NCI-H526 treated with DMSO at 0.1 percent for 48 hours (cell line): ENCODE measurements at regions not wholly inside any gene's neighbourhood (a gene's known extent, or its start where the extent isn't known, plus 50 kb on each side); places are given as distances from the start of the nearest gene placed in this dataset.

ENCODE experiments used
- DNase-seq: peaks from one replicate; lab custom pipeline; 2025; lab: John Stamatoyannopoulos, UW

DNA sequence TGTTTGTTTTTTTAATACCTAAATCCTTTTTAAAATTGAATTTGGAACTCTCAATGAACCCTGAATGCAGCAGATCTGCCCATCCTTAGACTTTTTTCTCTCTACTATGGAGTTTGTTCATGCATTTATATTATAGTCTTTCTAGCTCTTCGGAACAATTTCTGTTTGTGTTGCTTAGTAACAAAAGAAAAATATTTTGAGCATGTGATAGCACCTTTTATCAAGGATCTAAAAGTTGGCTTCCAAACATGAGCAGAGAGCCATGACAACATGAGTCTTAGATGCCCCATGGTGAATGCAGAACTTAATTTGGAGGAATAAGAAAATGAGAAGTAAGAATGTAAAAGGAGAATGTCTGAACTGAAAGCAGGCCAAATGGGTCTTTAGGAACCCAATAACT, 133.7 kb downstream of the EDN1 start:
- no peak for DNase-seq

DNA sequence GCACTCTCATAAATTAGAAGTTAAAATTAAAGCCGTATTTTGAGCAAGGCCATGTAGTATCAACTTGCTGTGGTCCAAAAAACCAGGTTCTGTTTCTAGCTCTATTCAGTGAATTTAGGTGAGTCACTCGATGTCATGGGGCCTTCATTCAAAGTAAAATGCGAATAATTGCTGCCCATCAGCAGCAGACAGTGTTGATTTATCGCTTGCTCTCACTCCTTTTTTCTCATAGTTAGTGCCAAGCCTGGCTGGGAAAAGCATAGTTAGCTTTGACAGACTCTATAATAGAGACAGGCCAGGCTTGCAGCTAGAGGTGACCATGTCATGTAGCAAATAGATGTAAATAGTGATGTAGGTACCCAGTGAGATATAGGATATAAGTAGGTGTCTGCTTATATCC, 136.0 kb downstream of the EDN1 start:
- no peak for DNase-seq

DNA sequence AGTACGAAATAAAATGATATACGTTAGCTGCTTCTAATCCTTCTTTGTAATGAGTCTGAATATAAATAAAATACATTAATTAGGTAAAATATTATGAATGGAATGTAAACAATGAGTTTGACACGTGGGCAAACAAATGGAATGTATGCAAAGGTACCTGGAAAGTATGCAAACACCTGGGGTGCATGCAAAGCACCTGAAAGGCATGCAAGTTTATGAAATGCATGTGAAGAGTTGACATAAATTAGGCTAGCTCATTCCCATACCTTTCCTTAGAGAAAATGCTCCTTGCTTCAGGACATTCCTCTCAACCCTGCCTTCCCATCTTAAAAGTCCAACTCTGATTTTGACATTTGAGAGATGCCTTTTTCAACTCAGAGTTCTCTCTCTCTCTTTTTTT, 140.9 kb downstream of the EDN1 start:
- DNase-seq, result peak; percentile 72

DNA sequence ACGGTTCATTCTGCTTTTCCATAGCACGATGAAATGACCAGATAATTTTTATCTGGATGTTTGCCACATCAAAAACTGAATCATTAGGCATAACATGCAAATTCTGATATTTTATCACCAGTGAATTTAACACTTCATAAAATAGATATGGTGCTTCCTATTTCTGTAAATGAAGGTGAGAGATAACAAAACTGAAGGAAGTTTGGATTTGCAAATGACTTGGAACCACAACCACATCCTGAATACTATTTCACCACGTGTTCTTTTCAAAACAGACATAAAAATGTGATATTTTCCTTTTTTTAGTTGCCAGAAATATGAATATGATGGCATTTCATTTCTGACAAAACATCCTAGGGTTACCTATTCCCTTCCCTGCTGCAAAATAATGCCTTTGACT, 146.1 kb downstream of the EDN1 start:
- DNase-seq, result peak; percentile 32

DNA sequence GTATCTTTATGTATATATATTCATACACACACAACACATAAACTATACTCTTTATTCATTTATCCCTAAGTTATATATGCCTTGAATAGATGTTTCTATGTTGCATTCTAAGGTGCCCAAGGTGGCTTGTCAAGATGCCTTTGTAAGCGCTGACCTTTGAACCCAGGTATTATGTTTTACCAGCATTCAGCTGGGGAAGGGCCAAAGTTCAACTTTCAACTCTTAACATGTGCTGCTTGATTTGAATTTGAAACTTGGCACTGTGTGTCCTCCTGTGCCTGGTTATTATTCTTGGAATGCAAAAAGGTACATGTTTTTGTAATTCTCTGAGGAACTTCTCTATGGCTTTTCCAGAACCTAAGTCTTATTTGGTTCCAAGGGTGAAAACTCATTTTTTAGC, 146.5 kb downstream of the EDN1 start:
- peak; percentile 49 for DNase-seq

DNA sequence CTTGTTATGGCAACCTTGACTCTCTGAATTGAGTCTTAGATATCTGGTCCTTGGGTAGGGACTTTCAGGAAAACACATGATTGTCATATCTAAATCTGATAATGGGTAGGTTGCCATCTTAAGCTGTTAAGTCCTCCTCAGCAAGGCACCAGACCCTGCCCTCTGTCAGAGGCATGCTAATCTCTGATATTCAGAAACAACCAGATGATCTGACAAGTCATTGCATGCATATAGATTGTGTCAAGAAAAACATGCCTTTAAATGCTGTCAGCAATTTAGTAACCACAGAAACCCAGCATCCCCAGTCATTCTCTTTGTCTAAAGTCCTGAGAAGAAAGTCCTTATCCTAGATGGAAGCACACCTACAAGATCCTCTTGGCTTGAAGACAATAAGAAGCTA, 149.1 kb downstream of the EDN1 start:
- no peak for DNase-seq

DNA sequence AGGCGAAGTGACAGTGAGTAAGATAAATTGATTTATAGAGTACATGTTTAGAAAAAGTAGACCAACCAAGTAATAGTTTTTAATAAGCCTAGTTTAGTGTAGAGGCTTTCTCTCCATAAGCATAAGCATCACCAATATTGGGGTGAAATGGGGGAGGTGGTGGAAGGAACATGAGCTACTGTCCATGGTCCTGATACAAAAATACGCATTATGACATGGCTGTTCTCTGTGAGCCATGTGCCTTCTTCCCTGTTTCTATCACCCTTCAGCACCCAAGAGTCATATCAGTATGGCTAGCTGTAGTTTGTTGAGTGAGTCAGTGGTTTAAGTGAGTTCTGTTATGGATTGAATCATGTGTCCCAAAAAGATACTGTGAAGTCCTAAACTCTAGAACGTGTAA, 150.8 kb downstream of the EDN1 start:
- DNase-seq, result no peak

DNA sequence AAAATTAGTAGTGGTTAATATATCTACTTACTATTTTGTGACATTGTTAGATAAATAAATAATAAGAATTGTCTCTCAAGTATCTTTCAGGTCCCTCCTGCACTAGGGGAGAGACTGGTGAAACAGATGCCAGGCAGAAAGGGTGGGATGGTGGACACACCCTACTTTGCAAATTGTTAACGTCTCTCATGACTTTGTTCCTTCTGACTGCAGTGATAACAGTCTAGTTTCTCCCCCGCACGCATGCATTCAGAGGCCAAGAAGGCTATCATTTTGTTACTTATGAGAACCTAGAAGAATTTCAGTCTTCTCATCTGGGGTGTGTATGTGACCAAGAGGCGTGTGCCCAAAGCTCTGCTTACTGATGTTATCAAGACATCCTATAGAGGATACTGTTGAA, 152.3 kb downstream of the EDN1 start:
- DNase-seq, result no peak

DNA sequence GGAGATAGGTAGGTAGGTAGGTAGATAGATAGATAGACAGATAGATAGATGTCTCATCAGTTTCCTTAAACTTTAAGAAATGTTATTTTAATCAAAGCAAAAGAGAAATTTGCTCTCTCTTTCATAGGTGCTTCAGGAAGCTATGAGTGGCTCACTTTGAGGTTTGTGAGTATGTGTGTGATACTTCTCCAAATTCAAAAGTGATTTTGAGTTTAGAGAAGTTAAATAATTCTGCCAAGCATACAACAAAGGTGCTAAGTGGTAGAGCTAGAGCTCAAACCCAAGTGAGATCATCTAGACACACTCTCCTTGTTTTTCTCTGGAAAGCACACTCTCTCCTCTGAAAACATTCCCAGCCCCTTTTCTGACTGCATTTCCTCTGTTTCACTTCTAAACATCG, 156.2 kb downstream of the EDN1 start:
- no peak for DNase-seq

DNA sequence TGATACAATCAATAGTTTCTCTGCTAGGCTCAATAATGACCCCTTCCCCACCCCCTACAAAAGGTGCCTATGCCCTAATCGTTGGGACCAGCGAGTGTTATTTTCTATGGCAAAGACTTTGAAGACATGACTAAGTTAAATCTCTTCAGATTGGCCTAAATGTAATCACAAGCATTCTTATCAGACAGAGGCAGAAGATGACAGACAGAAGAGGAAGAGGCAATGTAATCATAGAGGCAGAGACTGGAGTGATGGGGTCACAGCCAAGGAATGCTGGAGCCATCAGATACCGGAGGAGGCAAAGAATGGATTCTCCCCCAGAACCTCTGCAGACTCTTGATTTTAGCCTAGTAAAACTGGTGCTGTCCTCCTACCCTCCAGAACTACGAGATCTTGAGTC, 159.3 kb downstream of the EDN1 start:
- no peak for DNase-seq

DNA sequence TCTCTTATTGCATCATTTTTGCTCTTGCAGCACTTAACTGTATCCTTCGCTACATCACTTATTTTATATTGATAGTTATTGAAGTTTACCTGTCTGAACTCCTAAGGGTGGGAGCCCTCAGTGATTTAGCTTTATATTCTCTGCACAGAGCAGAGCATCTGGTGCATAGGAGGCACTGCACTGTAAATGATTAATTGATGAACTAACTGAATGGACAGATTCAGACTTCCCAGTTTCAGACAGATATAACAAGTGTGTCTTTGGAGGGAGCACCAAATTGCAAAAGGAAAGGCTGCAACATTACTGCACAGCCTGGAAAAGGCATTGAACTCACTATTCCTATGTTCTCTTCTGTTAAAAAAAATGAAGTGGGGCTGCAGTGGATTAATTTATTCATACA, 160.3 kb downstream of the EDN1 start:
- no peak for DNase-seq

DNA sequence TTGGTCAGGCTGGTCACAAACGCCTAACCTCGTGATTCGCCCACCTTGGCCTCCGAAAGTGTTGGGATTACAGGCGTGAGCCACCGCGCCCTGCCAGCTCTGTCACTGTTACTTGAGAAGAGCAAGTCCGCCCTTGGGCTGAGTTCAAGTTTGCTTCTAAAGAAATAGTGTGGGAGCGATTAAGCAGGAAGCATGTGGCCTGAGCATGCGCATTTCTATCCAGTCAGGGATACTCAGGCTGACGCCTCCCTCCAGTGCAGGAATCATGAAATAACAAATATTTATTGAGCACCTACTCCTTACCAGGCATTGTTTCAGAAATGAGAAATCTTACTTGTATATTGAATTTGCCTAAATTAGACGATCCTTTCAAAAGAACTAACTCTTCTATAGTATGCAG, 166.2 kb downstream of the EDN1 start:
- DNase-seq, result no peak

DNA sequence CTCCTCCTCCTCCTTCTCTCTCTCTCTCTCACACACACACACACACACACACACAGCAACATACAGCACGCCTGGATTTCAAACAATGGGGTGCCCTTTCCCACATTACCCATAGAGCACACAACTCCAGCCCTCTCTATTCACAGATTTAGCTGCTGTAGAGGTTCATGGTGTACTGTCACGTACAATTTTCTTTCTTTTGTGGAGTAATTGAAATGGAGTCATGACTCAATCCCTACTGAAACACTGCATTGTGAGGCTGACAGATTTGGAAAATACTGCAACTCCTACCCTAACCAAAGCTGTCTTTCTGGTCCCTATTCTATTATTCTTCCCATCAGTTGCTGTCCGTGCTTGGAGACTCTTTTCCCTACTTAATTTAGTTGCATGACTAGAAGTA, 166.9 kb downstream of the EDN1 start:
- DNase-seq, result no peak

DNA sequence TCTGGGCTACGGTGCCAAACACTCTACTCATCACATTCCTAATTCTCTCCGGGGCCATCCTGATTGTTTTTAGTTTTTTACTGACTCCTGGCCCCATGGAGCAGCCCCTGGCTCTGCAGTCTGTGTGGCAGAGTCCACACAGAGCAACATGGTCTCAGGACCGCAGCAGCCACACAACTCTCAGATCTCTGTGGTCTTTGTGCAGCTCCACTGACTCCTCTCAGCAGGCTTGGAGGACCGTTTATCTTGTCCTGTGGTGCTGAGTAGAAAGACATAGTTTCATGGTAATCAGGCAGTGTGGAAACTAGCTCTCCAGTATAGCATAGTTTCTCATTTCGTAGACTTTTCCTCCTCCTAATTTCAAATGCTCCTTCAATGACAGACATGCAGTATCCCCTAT, 168.4 kb downstream of the EDN1 start:
- no peak for DNase-seq

DNA sequence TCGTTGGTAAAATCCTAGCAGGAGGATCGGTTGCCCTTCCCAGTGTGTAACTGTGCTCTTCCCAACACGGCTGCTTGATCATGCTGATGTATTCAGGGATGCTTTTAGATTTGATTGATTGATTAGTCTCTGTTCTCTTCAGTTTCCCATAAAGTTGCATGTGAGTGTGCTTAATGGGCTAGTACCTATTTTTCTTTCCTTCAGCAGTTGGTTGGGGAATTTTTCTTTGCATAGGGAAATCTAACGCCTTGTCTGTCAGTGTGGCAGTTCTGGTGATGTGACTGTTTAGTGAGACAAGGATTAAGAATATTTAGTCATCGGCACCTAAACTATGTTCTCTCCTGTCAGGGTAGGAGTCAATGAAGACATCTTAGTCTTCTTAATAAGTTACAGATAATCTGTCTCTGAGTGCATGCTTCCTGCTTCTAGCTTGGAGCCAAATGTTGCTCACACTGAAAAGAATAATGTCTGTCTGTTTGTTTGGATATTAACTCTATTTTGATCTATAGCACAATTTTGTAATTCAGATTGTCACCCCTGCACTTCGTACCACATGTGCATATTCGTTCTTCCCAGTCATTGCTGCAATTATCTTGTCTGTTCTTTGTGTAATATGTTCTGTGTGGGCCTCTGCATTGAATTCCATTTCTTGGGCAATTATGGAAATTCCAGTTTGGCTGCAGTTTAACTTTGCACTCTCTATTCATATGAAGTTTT, 169.9 kb downstream of the EDN1 start:
- DNase-seq, result peak; percentile 84

DNA sequence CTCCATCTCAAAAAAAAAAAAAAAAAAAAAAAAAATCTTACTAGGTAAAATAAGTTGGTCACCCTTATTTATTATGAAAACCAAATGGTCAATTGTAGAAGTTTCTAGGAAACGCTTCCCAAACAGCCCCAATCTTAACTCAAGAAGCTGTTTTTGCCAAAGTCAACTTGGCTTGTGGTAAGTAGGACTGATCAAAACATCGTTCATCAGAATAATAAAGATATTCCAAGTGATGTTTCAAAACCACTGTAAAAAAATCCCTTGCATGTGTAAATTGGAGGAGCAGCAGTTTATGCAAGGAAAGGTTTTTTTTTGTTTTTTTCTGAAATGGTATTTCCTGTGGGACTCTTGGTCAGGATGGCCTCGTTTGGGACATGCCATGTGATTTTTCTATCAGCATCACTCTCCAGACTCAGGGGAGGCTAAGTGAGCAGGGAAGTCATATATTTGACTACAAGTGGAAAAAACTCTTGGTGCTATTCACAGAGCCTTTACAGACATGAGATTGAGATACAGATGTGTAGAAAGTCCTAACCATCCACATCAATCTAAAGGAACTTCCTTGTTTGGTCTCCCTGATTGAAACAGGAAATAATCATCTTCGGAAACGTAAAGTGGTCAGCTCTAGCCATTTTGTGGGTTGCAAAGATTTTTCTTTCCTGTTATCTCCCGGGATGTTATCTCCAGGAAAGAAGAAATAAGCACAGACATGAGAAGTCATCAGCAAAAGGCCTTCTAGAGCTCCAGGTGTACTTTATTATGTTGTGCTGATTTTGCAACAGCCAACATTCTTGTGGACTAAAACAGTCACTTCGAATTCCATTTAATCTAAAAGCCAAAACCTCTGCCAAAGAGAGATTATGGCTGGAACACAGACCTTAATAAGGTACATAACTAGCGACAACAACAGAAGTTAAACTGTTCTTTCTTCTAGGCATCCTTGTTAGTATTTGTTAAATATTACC, 177.8 kb downstream of the EDN1 start:
- DNase-seq, result no peak

DNA sequence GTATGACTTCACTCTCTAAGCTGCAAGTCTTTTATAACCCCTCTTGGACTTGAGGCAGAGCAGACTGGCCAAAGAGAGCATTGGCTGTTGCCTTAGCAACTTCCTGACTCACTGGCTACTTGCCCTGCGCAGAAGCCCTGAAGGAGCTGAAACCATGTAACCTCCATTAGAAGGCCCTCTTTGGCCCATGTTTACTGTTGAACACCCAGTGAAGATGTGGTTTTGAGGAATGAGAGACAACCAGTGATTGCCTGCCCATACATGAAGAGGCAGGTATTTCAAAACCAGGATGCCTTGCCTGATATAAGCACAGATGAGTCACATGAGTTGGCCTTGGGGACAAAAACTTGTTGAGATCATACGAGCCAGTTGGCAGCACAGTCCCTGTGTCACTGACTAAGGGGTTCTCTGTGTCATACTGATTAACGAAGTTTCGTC, 182.5 kb downstream of the EDN1 start:
- DNase-seq, result no peak

DNA sequence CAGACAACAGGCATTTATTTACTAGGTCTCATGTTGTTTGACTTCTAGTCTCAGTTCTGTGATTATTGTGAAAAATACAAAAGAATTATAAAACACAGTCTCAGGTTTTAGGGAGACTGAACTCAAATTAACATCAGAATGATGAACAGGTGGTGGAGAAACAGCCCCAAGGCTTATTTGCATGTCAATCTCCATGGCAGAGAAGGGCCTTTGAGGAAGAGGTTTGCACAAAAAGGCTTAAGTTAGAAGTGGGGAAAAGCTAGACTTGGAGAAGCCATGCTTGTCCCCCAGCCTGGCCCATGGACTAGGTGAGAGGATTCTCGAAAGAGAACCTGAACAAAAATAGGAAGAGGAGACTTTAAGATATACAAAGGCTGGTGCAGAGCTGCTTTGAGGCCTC, 183.3 kb downstream of the EDN1 start:
- DNase-seq, result peak; percentile 59

DNA sequence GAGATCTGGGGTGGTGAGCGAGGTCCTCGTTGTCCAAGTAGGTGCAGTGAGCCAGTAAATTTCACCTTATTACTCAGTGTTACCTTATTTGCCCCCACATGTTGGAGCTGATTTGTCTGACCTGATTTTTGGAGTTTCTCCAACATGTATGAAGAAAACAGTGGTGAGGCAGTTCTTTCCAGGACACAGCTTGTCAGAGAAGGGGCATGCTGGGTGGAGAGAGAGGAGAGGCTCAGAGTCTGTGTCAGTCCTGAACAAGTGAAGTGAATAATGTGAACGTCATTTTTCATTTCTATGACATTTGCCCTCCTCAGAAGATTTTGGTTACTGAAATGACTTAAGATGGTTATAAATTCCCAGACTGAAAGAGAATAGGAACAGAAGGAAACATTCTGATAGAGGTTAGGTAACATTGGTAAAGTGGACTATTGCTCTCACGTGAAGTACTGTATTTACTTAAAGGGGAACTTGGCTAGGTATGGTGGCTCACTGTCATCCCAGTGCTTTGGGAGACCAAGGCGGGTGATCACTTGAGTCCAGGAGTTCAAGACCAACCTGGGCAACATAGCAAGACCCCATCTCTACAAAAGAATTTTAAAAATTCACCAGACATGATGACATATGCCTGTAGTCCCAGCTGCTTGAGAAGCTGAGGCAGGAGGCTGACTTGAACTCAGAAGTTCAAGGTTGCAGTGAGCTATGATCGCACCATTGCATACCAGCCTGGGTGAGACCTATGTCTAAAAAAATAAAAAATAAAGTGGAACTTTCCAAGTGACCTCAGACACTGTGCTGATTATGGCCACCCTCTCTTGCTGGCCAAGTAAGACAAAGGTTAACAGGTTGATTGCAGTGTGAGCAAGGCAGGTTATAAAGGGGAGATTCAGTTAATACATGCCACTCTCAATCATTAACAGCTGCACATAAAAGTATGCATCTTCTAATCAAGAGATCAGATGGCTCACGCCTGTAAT, 184.3 kb downstream of the EDN1 start:
- no peak for DNase-seq

DNA sequence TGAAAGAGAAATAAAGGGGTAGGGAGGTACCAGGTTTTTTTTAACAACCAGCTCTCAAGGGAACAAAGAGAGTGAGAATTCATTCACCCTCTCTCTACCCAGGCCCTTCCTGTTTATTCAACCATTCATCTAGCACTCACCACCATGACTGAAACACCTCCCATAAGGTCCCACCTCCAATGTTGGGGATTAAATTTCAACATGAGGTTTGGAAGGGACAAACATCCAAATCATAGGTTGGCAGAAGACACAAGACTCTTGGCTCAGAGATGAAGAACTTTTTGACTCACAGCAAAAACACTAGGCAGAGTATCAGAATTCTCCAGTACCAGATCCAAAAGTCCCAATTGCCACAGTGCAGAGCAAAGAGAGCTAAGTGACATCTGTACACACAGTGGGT, 186.3 kb downstream of the EDN1 start:
- no peak for DNase-seq

DNA sequence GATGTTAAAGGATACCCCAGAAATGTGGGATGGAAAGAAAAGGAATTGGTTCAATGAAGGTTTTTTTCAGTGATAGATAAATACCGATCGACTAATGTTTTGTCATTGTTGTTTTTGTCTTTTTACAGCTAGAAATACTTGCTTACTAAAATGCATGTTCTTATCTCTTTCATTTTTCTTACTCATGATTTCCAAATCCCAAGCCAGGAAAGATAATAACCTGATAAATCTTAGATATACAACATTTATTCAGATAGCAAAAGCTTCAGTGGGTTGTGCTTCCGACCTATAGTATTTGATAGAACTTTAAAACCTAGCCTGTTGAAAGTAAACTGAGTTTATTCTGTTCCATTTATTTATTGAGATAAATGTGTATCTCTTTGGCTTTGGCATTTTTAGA, 187.5 kb downstream of the EDN1 start:
- DNase-seq, result no peak

DNA sequence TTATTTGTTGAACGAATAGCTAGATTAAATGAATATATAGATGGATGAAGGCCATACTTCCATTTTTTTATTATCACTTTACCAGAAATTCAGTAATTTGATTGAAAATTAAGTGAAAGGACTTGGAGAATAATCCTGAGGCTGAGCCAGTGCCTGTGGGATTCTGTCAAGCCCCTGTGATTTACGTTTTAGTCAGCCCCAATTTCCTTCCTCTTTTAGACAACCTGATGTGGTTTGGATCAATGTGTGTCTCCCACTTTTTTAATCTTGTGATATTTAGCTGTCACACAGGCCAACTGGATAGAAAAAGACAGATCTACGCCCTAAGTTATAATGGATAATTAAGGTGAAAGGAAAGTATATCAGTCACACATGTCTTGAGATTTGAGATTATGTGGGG, 188.8 kb downstream of the EDN1 start:
- no peak for DNase-seq
